ENCODE measurements at regions not wholly inside any gene's neighbourhood (a gene's known extent, or its start where the extent isn't known, plus 50 kb on each side); places are given as distances from the start of the nearest gene placed in this dataset.

GRCh38 chr16:24442631-24443030, 96.7 kb upstream of the RBBP6 start:
- H4K8ac ChIP-seq (replicated peaks; ENCODE audit: insufficient read length, low read depth, low read length): no peak overlapping the region
- no CpG with 5 or more reads among the region's 5 CpGs for WGBS (ENCODE audit: extremely low coverage, insufficient read length, low lambda C conversion rate)
- H2BK12ac ChIP-seq (ENCODE audit: insufficient read length, low read depth, low read length): no peak overlapping the region
- peaks cover 7% of the 10 kb centered on the region for H3K9me3 ChIP-seq (ENCODE audit: control insufficient read depth, low read depth, low read length)
- H4K91ac ChIP-seq (ENCODE audit: insufficient read length, low read depth, low read length): no peak overlapping the region
- H3K23me2 ChIP-seq (ENCODE audit: insufficient read length, low read depth, low read length, poor library complexity, severe bottlenecking): no peaks in the 10 kb centered on the region
- H3K4ac ChIP-seq (ENCODE audit: low read depth, low read length): no peak overlapping the region
- peaks cover 2% of the 10 kb centered on the region; the same call in 1 of the 2 replicates for H3K27me3 Mint-ChIP-seq (ENCODE audit: low read depth)
- H3K79me2 ChIP-seq (ENCODE audit: insufficient read depth, low read length): no peaks in the 10 kb centered on the region
- H3K9me3 Mint-ChIP-seq: peaks cover 20 to 22% of the 10 kb centered on the region in 2 experiments
- no peak overlapping the region for H4K5ac ChIP-seq (ENCODE audit: insufficient read length, low read depth, low read length)
- no peak overlapping the region for H2BK5ac ChIP-seq (ENCODE audit: insufficient read length, low read length)
- H2AK5ac ChIP-seq (ENCODE audit: insufficient read length, low read length): no peak overlapping the region
- H3K4me2 ChIP-seq (ENCODE audit: insufficient read depth, insufficient read length, low read length): no peak overlapping the region
- DNase-seq: no peak
- no peaks in the 10 kb centered on the region for H3K27me3 ChIP-seq (ENCODE audit: insufficient read depth, low read length)
- H3K56ac ChIP-seq (ENCODE audit: insufficient read length, low read depth, low read length): no peak overlapping the region
- no peaks in the 10 kb centered on the region for H3K4me1 ChIP-seq (ENCODE audit: insufficient read depth, low read length)
- H3K27ac ChIP-seq (ENCODE audit: insufficient read length, low read depth, low read length): no peak overlapping the region
- H3K23ac ChIP-seq (ENCODE audit: insufficient read length, low read depth, low read length): no peak overlapping the region
- no peaks in the 10 kb centered on the region for H3K79me1 ChIP-seq (ENCODE audit: insufficient read depth, low read depth, low read length, poor library complexity, severe bottlenecking)
- no peak overlapping the region for H3K14ac ChIP-seq (ENCODE audit: insufficient read depth, low read length)
- no peak for TF ChIP-seq CTCF (conservative IDR thresholded peaks at IDR 0.05)
- H2BK20ac ChIP-seq (ENCODE audit: low read depth, low read length, poor library complexity, severe bottlenecking): no peak overlapping the region
- no peak overlapping the region for H3T11ph ChIP-seq (ENCODE audit: low read length)
- H3K9ac ChIP-seq (ENCODE audit: extremely low read depth, insufficient read length, low read length): no peak overlapping the region
- H2AFZ ChIP-seq (ENCODE audit: low read length): no peak overlapping the region
- no peak overlapping the region; a peak in 1 of 7 replicates for H3K27ac Mint-ChIP-seq
- no peak overlapping the region for H2BK15ac ChIP-seq (ENCODE audit: low read depth, low read length)
- no peaks in the 10 kb centered on the region for H4K20me1 ChIP-seq (ENCODE audit: control insufficient read depth, insufficient read depth, insufficient read length)
- H3K4me1 Mint-ChIP-seq: peaks cover 0 to 2% of the 10 kb centered on the region in 2 experiments; a peak in 2 of 4 replicates
- H3K36me3 Mint-ChIP-seq (ENCODE audit: insufficient read depth in 1 of 3, low read depth in 3 of 3): peaks cover 6 to 13% (median 9%) of the 10 kb centered on the region in 3 experiments; a peak in 5 of 7 replicates
- no peak overlapping the region for H3K4me3 Mint-ChIP-seq
- H3K18ac ChIP-seq (ENCODE audit: insufficient read length, low read depth, low read length): no peak overlapping the region
- no peak overlapping the region for H2BK120ac ChIP-seq (ENCODE audit: low read depth, low read length, poor library complexity, severe bottlenecking)
